H9 (cell line): ENCODE measurements at regions not wholly inside any gene's neighbourhood (a gene's known extent, or its start where the extent isn't known, plus 50 kb on each side); places are given as distances from the start of the nearest gene placed in this dataset.

Source experiments
- DNase-seq: peaks from one replicate; pipeline ENCODE4 v3.0.0-alpha.2; 2017
- H2AFZ ChIP-seq: one replicate; pipeline ENCODE4 v1.6.1; 2013; ENCODE audit warnings: mild to moderate bottlenecking, low read length, control low read depth, moderate library complexity
- H2AK5ac ChIP-seq: 2 replicates; pipeline ENCODE4 v1.6.1; 2013; ENCODE audit warnings: low read length, control low read depth, mixed read lengths; ENCODE audit not compliant: insufficient read length
- H2BK120ac ChIP-seq: one replicate; pipeline ENCODE4 v1.6.1; 2013; ENCODE audit warnings: low read depth, mild to moderate bottlenecking, low read length, control low read depth, inconsistent platforms; ENCODE audit not compliant: poor library complexity, severe bottlenecking
- H2BK12ac ChIP-seq: 2 replicates; pipeline ENCODE4 v1.6.1; 2013; ENCODE audit warnings: low read length, control low read depth, mixed read lengths, low read depth; ENCODE audit not compliant: insufficient read length
- H2BK15ac ChIP-seq: 2 replicates; pipeline ENCODE4 v1.6.1; 2013; ENCODE audit warnings: low read depth, low read length, control low read depth
- H2BK20ac ChIP-seq: one replicate; pipeline ENCODE4 v1.6.1; 2013; ENCODE audit warnings: low read depth, mild to moderate bottlenecking, low read length, control low read depth, inconsistent platforms; ENCODE audit not compliant: poor library complexity, severe bottlenecking
- H2BK5ac ChIP-seq: 2 replicates; pipeline ENCODE4 v1.6.1; 2013; ENCODE audit warnings: low read length, control low read depth, mixed read lengths; ENCODE audit not compliant: insufficient read length
- H3K14ac ChIP-seq: 2 replicates; pipeline ENCODE4 v1.6.1; 2013; ENCODE audit warnings: low read length, control low read depth; ENCODE audit not compliant: insufficient read depth
- H3K18ac ChIP-seq: 2 replicates; pipeline ENCODE4 v1.6.1; 2013; ENCODE audit warnings: low read depth, mild to moderate bottlenecking, mixed read lengths, low read length, control low read depth; ENCODE audit not compliant: insufficient read length
- H3K23ac ChIP-seq: 2 replicates; pipeline ENCODE4 v1.6.1; 2013; ENCODE audit warnings: low read length, control low read depth, mixed read lengths, low read depth; ENCODE audit not compliant: insufficient read length
- H3K23me2 ChIP-seq: 2 replicates; pipeline ENCODE4 v1.6.1; 2013; ENCODE audit warnings: low read depth, mild to moderate bottlenecking, mixed read lengths, low read length, control low read depth; ENCODE audit not compliant: insufficient read length, poor library complexity, severe bottlenecking
- H3K27ac ChIP-seq: 2 replicates; pipeline ENCODE4 v1.5.1; 2013; ENCODE audit warnings: low read length, control low read depth, mixed read lengths, low read depth; ENCODE audit not compliant: insufficient read length
- H3K27me3 ChIP-seq: 2 replicates; pipeline ENCODE4 v1.6.1; 2013; ENCODE audit warnings: low read length, control low read depth, inconsistent platforms; ENCODE audit not compliant: insufficient read depth
- H3K4ac ChIP-seq: 2 replicates; pipeline ENCODE4 v1.6.1; 2013; ENCODE audit warnings: low read depth, mild to moderate bottlenecking, control low read depth, inconsistent platforms, low read length, moderate library complexity
- H3K4me1 ChIP-seq: 2 replicates; pipeline ENCODE4 v1.6.1; 2013; ENCODE audit warnings: low read length, control low read depth, inconsistent platforms; ENCODE audit not compliant: insufficient read depth
- H3K4me2 ChIP-seq: 2 replicates; pipeline ENCODE4 v1.6.1; 2013; ENCODE audit warnings: low read length, control low read depth, mixed read lengths; ENCODE audit not compliant: insufficient read length, insufficient read depth
- H3K56ac ChIP-seq: 2 replicates; pipeline ENCODE4 v1.6.1; 2013; ENCODE audit warnings: low read depth, mild to moderate bottlenecking, mixed read lengths, low read length, control low read depth; ENCODE audit not compliant: insufficient read length
- H3K79me1 ChIP-seq: 2 replicates; pipeline ENCODE4 v1.6.1; 2013; ENCODE audit warnings: low read depth, mild to moderate bottlenecking, moderate library complexity, low read length, control low read depth, inconsistent platforms; ENCODE audit not compliant: insufficient read depth, poor library complexity, severe bottlenecking
- H3K79me2 ChIP-seq: 2 replicates; pipeline ENCODE4 v1.6.1; 2013; ENCODE audit warnings: low read length, control low read depth, inconsistent platforms; ENCODE audit not compliant: insufficient read depth
- H3K9ac ChIP-seq: 2 replicates; pipeline ENCODE4 v1.6.1; 2013; ENCODE audit warnings: low read length, control low read depth, mixed read lengths; ENCODE audit not compliant: insufficient read length; ENCODE audit errors: extremely low read depth
- H3K9me3 ChIP-seq: one replicate; pipeline ENCODE4 v1.6.1; 2013; ENCODE audit warnings: low read depth, low read length, inconsistent platforms; ENCODE audit not compliant: control insufficient read depth
- H3T11ph ChIP-seq: one replicate; pipeline ENCODE4 v1.6.1; 2013; ENCODE audit warnings: mild to moderate bottlenecking, low read length, control low read depth, inconsistent platforms
- H4K20me1 ChIP-seq: one replicate; pipeline ENCODE4 v1.6.1; 2013; ENCODE audit not compliant: control insufficient read depth, insufficient read length, insufficient read depth
- H4K5ac ChIP-seq: 2 replicates; pipeline ENCODE4 v1.6.1; 2013; ENCODE audit warnings: low read depth, mild to moderate bottlenecking, mixed read lengths, low read length, control low read depth; ENCODE audit not compliant: insufficient read length
- H4K8ac ChIP-seq: replicated peaks from 2 replicates; pipeline ENCODE4 v1.6.1; 2013; ENCODE audit warnings: low read length, control low read depth, mixed read lengths, low read depth; ENCODE audit not compliant: insufficient read length
- H4K91ac ChIP-seq: 2 replicates; pipeline ENCODE4 v1.6.1; 2013; ENCODE audit warnings: low read depth, mild to moderate bottlenecking, moderate library complexity, mixed read lengths, low read length, control low read depth; ENCODE audit not compliant: insufficient read length
- H3K27ac Mint-ChIP-seq, 3 experiments: 2 replicates in 2 of 3; 3 replicates in 1 of 3; pipeline ENCODE4 v1.8.0; 2020 to 2021; ENCODE audit warnings: mixed read lengths in 3 of 3, mild to moderate bottlenecking in 1 of 3, moderate library complexity in 1 of 3
- H3K27me3 Mint-ChIP-seq: 2 replicates; pipeline ENCODE4 v1.8.0; 2021; ENCODE audit warnings: low read depth, mild to moderate bottlenecking, moderate library complexity, mixed read lengths
- H3K36me3 Mint-ChIP-seq, 3 experiments: 2 replicates in 2 of 3; 3 replicates in 1 of 3; pipeline ENCODE4 v1.8.0; 2020 to 2021; ENCODE audit warnings: low read depth in 3 of 3, mixed read lengths in 3 of 3; ENCODE audit not compliant: insufficient read depth in 1 of 3
- H3K4me1 Mint-ChIP-seq, 2 experiments: 2 replicates each; pipeline ENCODE4 v1.8.0; 2020; ENCODE audit warnings: mixed read lengths in 2 of 2
- H3K4me3 Mint-ChIP-seq, 2 experiments: 2 replicates in 1 of 2; 3 replicates in 1 of 2; pipeline ENCODE4 v1.8.0; 2020 to 2021; ENCODE audit warnings: mild to moderate bottlenecking in 2 of 2, mixed read lengths in 2 of 2, moderate library complexity in 1 of 2
- H3K9me3 Mint-ChIP-seq, 2 experiments: 2 replicates in 1 of 2; 3 replicates in 1 of 2; pipeline ENCODE4 v1.8.0; 2020; ENCODE audit warnings: mild to moderate bottlenecking in 2 of 2, mixed read lengths in 2 of 2, moderate library complexity in 1 of 2
- CTCF ChIP-seq: fragments of 200-600 bp; sonication (generic); conservative IDR thresholded peaks from 3 replicates; pipeline ENCODE4 v1.8.0; 2021; ENCODE audit warnings: antibody characterized with exemption, mild to moderate bottlenecking
- WGBS: extraction: QIAGEN DNeasy Blood & Tissue Kit; methylation state at CpG from one replicate; pipeline ENCODE4 v1.1.7; 2013; ENCODE audit warnings: missing lambda C conversion rate, low lambda C conversion rate, mixed read lengths; ENCODE audit not compliant: insufficient read length; ENCODE audit errors: extremely low coverage; 5-methylcytosine and 5-hydroxymethylcytosine counted together

- H2AFZ ChIP-seq, result no peak overlapping the region
- no peaks in the 10 kb centered on the region for H4K20me1 ChIP-seq
- no peak overlapping the region for H3K56ac ChIP-seq
- peaks cover 8 to 18% of the 10 kb centered on the region in 2 experiments; a peak in 3 of 5 replicates for H3K9me3 Mint-ChIP-seq
- H3K79me2 ChIP-seq, result no peaks in the 10 kb centered on the region
- no peak overlapping the region for H2BK12ac ChIP-seq
- H2BK120ac ChIP-seq, result no peak overlapping the region
- no peak overlapping the region for H4K91ac ChIP-seq
- H4K5ac ChIP-seq, result no peak overlapping the region
- H3K18ac ChIP-seq, result no peak overlapping the region
- peaks cover 2 to 15% (median 3%) of the 10 kb centered on the region in 3 experiments; a peak in 3 of 7 replicates for H3K36me3 Mint-ChIP-seq
- H3K4me2 ChIP-seq, result no peak overlapping the region
- H3K27me3 ChIP-seq, result no peaks in the 10 kb centered on the region
- no peak overlapping the region for H2BK15ac ChIP-seq
- no peak overlapping the region for H3K4ac ChIP-seq
- no peak overlapping the region for H4K8ac ChIP-seq
- H3K4me1 ChIP-seq, result no peaks in the 10 kb centered on the region
- no peak for DNase-seq
- no peak overlapping the region for H2AK5ac ChIP-seq
- H3K27ac Mint-ChIP-seq, result no peak overlapping the region
- H2BK5ac ChIP-seq, result no peak overlapping the region
- H3K9ac ChIP-seq, result no peak overlapping the region
- H2BK20ac ChIP-seq, result no peak overlapping the region
- H3K79me1 ChIP-seq, result no peaks in the 10 kb centered on the region
- no peak overlapping the region for H3T11ph ChIP-seq
- no peak overlapping the region for H3K23ac ChIP-seq
- no peaks in the 10 kb centered on the region for H3K9me3 ChIP-seq
- TF ChIP-seq CTCF, result no peak
- no CpG with 5 or more reads among the region's 5 CpGs for WGBS
- H3K4me3 Mint-ChIP-seq, result no peak overlapping the region
- no peak overlapping the region for H3K27ac ChIP-seq
- peaks cover 9% of the 10 kb centered on the region for H3K27me3 Mint-ChIP-seq
- H3K14ac ChIP-seq, result no peak overlapping the region
- H3K23me2 ChIP-seq, result no peaks in the 10 kb centered on the region
- peaks cover 4 to 5% of the 10 kb centered on the region in 2 experiments for H3K4me1 Mint-ChIP-seq
Observed at GRCh38 chr9:126217250-126217653, 109.4 kb upstream of the MVB12B start.
